ENCODE measurements at regions not wholly inside any gene's neighbourhood (a gene's known extent, or its start where the extent isn't known, plus 50 kb on each side); places are given as distances from the start of the nearest gene placed in this dataset.

DNA sequence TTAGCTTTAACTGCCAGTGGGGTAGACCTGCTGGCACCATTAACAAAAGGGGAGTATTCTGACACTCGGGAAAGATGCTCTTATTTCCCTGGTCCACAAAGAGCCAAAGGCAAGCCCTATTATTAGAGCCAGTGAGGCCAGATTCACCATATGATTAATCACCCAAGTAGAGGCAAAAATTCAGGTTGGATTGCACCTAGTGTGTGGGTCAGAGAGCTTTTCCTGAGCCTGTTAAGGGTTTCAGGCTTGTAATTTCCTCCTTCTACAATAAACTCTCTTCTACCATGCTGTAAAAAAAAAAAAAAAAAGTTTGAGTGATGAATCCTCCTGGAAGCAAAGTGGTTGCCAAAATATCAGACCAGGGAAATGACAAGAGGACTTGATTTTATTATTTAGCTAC is 163.5 kb downstream of the MBL2 start:
- no peaks in the 10 kb centered on the region for H3K36me3 Mint-ChIP-seq (ENCODE audit: unreplicated experiment)
- no peak for TF ChIP-seq CTCF (IDR thresholded peaks at IDR 0.05; ENCODE audit: partially characterized antibody, unreplicated experiment)
- no peak for DNase-seq
- H3K27me3 Mint-ChIP-seq (ENCODE audit: unreplicated experiment): no peaks in the 10 kb centered on the region
- H3K4me3 Mint-ChIP-seq (ENCODE audit: unreplicated experiment): no peak overlapping the region
- peaks cover 2% of the 10 kb centered on the region for H3K9me3 Mint-ChIP-seq (ENCODE audit: unreplicated experiment)
- H3K4me1 Mint-ChIP-seq (ENCODE audit: low read depth, unreplicated experiment): no peaks in the 10 kb centered on the region
- H3K27ac Mint-ChIP-seq (ENCODE audit: unreplicated experiment): no peak overlapping the region

GRCh38 chr10:52609626-52610240 is 162.9 kb downstream of the MBL2 start:
- H3K4me1 Mint-ChIP-seq (ENCODE audit: low read depth, unreplicated experiment): no peaks in the 10 kb centered on the region
- no peak overlapping the region for H3K4me3 Mint-ChIP-seq (ENCODE audit: unreplicated experiment)
- no peak for TF ChIP-seq CTCF (IDR thresholded peaks at IDR 0.05; ENCODE audit: partially characterized antibody, unreplicated experiment)
- H3K9me3 Mint-ChIP-seq (ENCODE audit: unreplicated experiment): peaks cover 2% of the 10 kb centered on the region
- no peak for DNase-seq
- H3K36me3 Mint-ChIP-seq (ENCODE audit: unreplicated experiment): no peaks in the 10 kb centered on the region
- no peaks in the 10 kb centered on the region for H3K27me3 Mint-ChIP-seq (ENCODE audit: unreplicated experiment)
- H3K27ac Mint-ChIP-seq (ENCODE audit: unreplicated experiment): no peak overlapping the region

DNA sequence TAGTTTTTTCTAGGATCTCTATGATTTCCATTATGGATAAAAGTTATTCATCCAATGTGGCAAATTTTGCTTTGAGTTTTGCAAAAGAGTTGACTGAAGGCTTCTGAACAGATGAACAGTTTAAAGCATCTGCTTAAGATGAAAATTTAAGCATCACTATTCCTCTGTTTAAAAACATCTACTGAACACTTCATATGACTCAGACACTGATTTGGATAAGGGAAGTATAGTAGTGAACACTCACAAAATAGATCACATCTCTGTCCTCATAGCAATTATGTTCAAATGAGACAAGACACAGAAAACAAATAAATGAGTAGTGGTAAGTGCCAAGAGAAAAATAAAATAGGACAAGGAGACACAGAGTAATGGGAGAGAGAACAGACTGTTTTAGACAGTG is 157.3 kb downstream of the MBL2 start:
- no peak for DNase-seq
- Mint-ChIP-seq H3K27me3 (ENCODE audit: unreplicated experiment) (no peaks in the 10 kb centered on the region), H3K9me3 (ENCODE audit: unreplicated experiment) (no peaks in the 10 kb centered on the region), H3K4me3 (ENCODE audit: unreplicated experiment) (no peak overlapping the region), H3K4me1 (ENCODE audit: low read depth, unreplicated experiment) (no peaks in the 10 kb centered on the region), H3K27ac (ENCODE audit: unreplicated experiment) (no peak overlapping the region), H3K36me3 (ENCODE audit: unreplicated experiment) (no peaks in the 10 kb centered on the region)
- no peak for TF ChIP-seq CTCF (IDR thresholded peaks at IDR 0.05; ENCODE audit: partially characterized antibody, unreplicated experiment)

- H3K4me3 Mint-ChIP-seq (ENCODE audit: unreplicated experiment): no peak overlapping the region
- H3K36me3 Mint-ChIP-seq (ENCODE audit: unreplicated experiment): no peaks in the 10 kb centered on the region
- DNase-seq: no peak
- H3K9me3 Mint-ChIP-seq (ENCODE audit: unreplicated experiment): no peaks in the 10 kb centered on the region
- no peak overlapping the region for H3K27ac Mint-ChIP-seq (ENCODE audit: unreplicated experiment)
- TF ChIP-seq CTCF (IDR thresholded peaks at IDR 0.05; ENCODE audit: partially characterized antibody, unreplicated experiment): no peak
- H3K27me3 Mint-ChIP-seq (ENCODE audit: unreplicated experiment): no peaks in the 10 kb centered on the region
- H3K4me1 Mint-ChIP-seq (ENCODE audit: low read depth, unreplicated experiment): no peaks in the 10 kb centered on the region
Measured at GRCh38 chr10:52615756-52616394, 156.7 kb downstream of the MBL2 start.

- no peak for DNase-seq
- Mint-ChIP-seq H3K27me3 (ENCODE audit: unreplicated experiment) (no peaks in the 10 kb centered on the region), H3K36me3 (ENCODE audit: unreplicated experiment) (no peaks in the 10 kb centered on the region), H3K9me3 (ENCODE audit: unreplicated experiment) (no peaks in the 10 kb centered on the region), H3K27ac (ENCODE audit: unreplicated experiment) (no peak overlapping the region), H3K4me3 (ENCODE audit: unreplicated experiment) (no peak overlapping the region), H3K4me1 (ENCODE audit: low read depth, unreplicated experiment) (no peaks in the 10 kb centered on the region)
- TF ChIP-seq CTCF (IDR thresholded peaks at IDR 0.05; ENCODE audit: partially characterized antibody, unreplicated experiment): no peak
Measured at GRCh38 chr10:52616395-52616764, 156.2 kb downstream of the MBL2 start.
